ENCODE measurements at regions not wholly inside any gene's neighbourhood (a gene's known extent, or its start where the extent isn't known, plus 50 kb on each side); places are given as distances from the start of the nearest gene placed in this dataset.
A peak's percentile ranks its signal among the peaks of the same experiment; 100 is the strongest.
"Not testable (repeated sequence)": the region's sequence is repeated elsewhere in the genome, so short reads cannot be mapped to it uniquely, and the experiment has no call there.

- FAIRE-seq, result no peak
Measured at GRCh38 chr13:24931450-24932251, 164.3 kb upstream of the PABPC3 start.

GRCh38 chr13:24933106-24934023 lies 162.6 kb upstream of the PABPC3 start:
- not testable (repeated sequence) for FAIRE-seq; DNase-seq (ENCODE audit: low spot score in 2 of 2)

More at GRCh38 chr13:24931450-24932251, 164.3 kb upstream of the PABPC3 start:
- DNase-seq (ENCODE audit: low spot score in 2 of 2), result no peak

- not testable (repeated sequence) for DNase-seq (ENCODE audit: low spot score in 2 of 2); FAIRE-seq
Measured at GRCh38 chr13:24934024-24934385, 161.9 kb upstream of the PABPC3 start.

- FAIRE-seq, result no peak
- DNase-seq (ENCODE audit: low spot score in 2 of 2), result no peak
Measured at GRCh38 chr13:24938966-24939365, 157.0 kb upstream of the PABPC3 start.

GRCh38 chr13:24941023-24941713 lies 154.8 kb upstream of the PABPC3 start:
- not testable (repeated sequence) for FAIRE-seq; DNase-seq (ENCODE audit: low spot score in 2 of 2)

- no peak for DNase-seq (ENCODE audit: low spot score in 2 of 2)
- FAIRE-seq, result no peak
Measured at GRCh38 chr13:24943136-24943535, 152.8 kb upstream of the PABPC3 start.

GRCh38 chr13:24944073-24944472 lies 151.9 kb upstream of the PABPC3 start:
- FAIRE-seq; DNase-seq (ENCODE audit: low spot score in 2 of 2): not testable (repeated sequence)

GRCh38 chr13:24948977-24949376 lies 147.0 kb upstream of the PABPC3 start:
- DNase-seq (ENCODE audit: low spot score in 2 of 2); FAIRE-seq: not testable (repeated sequence)

- peak; percentile 3 for FAIRE-seq
- DNase-seq (ENCODE audit: low spot score in 2 of 2), result not testable (repeated sequence)
Measured at GRCh38 chr13:24950611-24951010, 145.3 kb upstream of the PABPC3 start.

- not testable (repeated sequence) for DNase-seq (ENCODE audit: low spot score in 2 of 2); FAIRE-seq
Measured at GRCh38 chr13:24967970-24968369, 128.0 kb upstream of the PABPC3 start.

GRCh38 chr13:24968416-24968815 lies 127.5 kb upstream of the PABPC3 start:
- not testable (repeated sequence) for DNase-seq (ENCODE audit: low spot score in 2 of 2); FAIRE-seq

GRCh38 chr13:24973102-24973501 lies 122.8 kb upstream of the PABPC3 start:
- not testable (repeated sequence) for FAIRE-seq; DNase-seq (ENCODE audit: low spot score in 2 of 2)

- not testable (repeated sequence) for FAIRE-seq
Measured at GRCh38 chr13:24981181-24981803, 114.6 kb upstream of the PABPC3 start.

GRCh38 chr13:24982333-24982999 lies 113.5 kb upstream of the PABPC3 start:
- FAIRE-seq (no peak), DNase-seq (ENCODE audit: low spot score in 2 of 2) (no peak)

More at GRCh38 chr13:24981181-24981803, 114.6 kb upstream of the PABPC3 start:
- DNase-seq (ENCODE audit: low spot score in 2 of 2), result not testable (repeated sequence)

- no peak for DNase-seq (ENCODE audit: low spot score in 2 of 2)
- no peak for FAIRE-seq
Measured at GRCh38 chr13:24983094-24983493, 112.8 kb upstream of the PABPC3 start.

- FAIRE-seq (no peak), DNase-seq (ENCODE audit: low spot score in 2 of 2) (no peak)
Measured at GRCh38 chr13:24984134-24984533, 111.8 kb upstream of the PABPC3 start.

- no peak for DNase-seq (ENCODE audit: low spot score in 2 of 2)
- FAIRE-seq, result no peak
Measured at GRCh38 chr13:24985107-24985506, 110.8 kb upstream of the PABPC3 start.

- no peak for FAIRE-seq
- DNase-seq (ENCODE audit: low spot score in 2 of 2), result no peak
Measured at GRCh38 chr13:24985896-24986295, 110.0 kb upstream of the PABPC3 start.

GRCh38 chr13:24986826-24987225 lies 109.1 kb upstream of the PABPC3 start:
- DNase-seq (ENCODE audit: low spot score in 2 of 2) (no peak), FAIRE-seq (no peak)
